ENCODE measurements at regions not wholly inside any gene's neighbourhood (a gene's known extent, or its start where the extent isn't known, plus 50 kb on each side); places are given as distances from the start of the nearest gene placed in this dataset.

DNA sequence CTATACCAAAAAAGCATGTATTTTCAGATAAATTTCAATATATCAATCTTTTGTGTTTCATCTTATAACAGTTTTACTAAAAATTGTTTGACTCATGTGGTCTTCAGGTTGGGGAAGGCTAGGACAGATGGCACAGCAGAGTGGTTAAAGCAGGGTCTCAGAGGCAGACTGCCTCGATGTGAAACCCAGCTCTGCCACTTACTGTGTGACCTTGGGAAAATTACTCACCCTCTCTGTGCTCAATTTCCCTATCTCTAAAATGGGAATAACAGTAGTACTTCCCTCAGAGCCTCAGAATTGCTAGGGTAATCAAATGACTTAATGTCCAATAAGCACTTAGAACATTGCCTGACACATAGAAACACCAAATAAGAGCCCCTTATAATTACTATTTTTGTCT, 262.1 kb upstream of the FMN2 start:
- Histone ChIP-seq H3K27ac (no peak overlapping the region), H3K4me3 (no peak overlapping the region), H3K36me3 (no peaks in the 10 kb centered on the region), H3K27me3 (no peaks in the 10 kb centered on the region), H3K9me3 (no peaks in the 10 kb centered on the region), H3K4me1 (no peaks in the 10 kb centered on the region)
- TF ChIP-seq, protein P1, sequence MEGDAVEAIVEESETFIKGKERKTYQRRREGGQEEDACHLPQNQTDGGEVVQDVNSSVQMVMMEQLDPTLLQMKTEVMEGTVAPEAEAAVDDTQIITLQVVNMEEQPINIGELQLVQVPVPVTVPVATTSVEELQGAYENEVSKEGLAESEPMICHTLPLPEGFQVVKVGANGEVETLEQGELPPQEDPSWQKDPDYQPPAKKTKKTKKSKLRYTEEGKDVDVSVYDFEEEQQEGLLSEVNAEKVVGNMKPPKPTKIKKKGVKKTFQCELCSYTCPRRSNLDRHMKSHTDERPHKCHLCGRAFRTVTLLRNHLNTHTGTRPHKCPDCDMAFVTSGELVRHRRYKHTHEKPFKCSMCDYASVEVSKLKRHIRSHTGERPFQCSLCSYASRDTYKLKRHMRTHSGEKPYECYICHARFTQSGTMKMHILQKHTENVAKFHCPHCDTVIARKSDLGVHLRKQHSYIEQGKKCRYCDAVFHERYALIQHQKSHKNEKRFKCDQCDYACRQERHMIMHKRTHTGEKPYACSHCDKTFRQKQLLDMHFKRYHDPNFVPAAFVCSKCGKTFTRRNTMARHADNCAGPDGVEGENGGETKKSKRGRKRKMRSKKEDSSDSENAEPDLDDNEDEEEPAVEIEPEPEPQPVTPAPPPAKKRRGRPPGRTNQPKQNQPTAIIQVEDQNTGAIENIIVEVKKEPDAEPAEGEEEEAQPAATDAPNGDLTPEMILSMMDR (IDR thresholded peaks at IDR 0.05 in 4 of 5, conservative IDR thresholded peaks at IDR 0.05 in 1 of 5) = no peak
- TF ChIP-seq POLR2A (IDR thresholded peaks at IDR 0.05) = no peak
- intact Hi-C loops (cut with DNase I; ENCODE audit: low total_unique reads) = no loop called here
- ATAC-seq = no peak
- in situ Hi-C loops (cut with MboI; ENCODE audit: low sequenced_read_pairs in 4 of 4) = no loop called here
- no peak for DNase-seq

DNA sequence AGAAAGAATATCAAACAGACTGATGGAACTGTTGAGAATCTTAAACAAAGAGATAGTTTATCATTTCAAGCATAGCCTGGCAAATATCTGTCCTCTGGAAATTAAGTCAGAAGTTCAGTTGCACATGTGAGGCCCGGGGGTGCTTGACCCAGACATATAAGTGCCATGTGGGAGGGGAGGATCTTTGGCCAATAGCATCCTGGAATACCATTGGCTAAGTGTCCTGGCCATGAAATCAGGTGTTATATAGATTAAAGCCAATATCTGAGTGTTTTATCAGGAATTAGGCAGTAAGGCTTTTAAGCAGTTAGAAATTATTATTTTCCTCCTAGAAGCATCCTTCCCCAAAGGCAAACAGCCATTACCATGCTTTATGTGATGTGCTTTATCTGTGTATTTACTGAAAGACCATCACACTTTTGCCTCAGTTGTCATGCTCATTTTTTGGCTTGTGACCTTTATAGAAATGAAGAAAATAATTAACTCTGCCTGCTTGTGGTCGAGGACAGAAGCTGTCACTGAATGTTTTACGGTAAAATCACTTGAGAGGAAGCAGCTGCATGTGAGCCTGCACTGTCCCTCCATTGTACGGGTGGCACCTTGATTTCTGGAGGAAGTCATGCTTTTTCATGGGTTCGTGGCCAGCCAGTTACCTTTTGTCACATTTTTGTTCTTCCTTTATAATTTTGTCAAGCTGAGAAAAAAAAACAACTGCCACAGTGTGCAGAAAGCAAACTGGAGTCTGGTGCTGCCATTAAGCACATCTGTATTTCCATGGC, 259.9 kb upstream of the FMN2 start:
- DNase-seq (no peak), ATAC-seq (no peak)
- in situ Hi-C loops (cut with MboI; ENCODE audit: low sequenced_read_pairs in 4 of 4) (no loop called here), intact Hi-C loops (cut with DNase I; ENCODE audit: low total_unique reads) (no loop called here)
- TF ChIP-seq POLR2A (IDR thresholded peaks at IDR 0.05) = no peak
- TF ChIP-seq, protein P1 (IDR thresholded peaks at IDR 0.05 in 4 of 5, conservative IDR thresholded peaks at IDR 0.05 in 1 of 5) = no peak
- Histone ChIP-seq H3K36me3 (no peaks in the 10 kb centered on the region), H3K4me1 (no peaks in the 10 kb centered on the region), H3K9me3 (no peaks in the 10 kb centered on the region), H3K27me3 (no peaks in the 10 kb centered on the region), H3K4me3 (no peak overlapping the region), H3K27ac (no peak overlapping the region)

DNA sequence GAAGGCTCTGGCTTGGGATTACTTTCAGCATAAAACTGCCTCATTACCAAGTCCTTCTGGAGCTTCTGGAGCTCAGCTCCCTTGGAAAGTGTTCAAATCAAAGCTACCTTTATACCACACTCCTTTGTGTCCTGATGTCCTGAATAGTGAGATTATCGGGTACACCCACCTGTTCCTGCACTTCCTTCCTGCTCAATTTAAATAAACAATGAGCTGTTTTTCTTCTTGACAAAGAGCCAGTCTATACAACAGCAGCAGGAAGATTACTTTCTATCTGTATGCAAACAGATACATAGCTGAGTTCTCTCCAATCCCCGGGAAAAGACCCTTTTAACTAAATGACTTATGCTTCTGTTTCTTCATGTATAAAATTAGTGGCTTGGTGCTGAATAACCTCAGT, 258.0 kb upstream of the FMN2 start:
- Histone ChIP-seq H3K4me3 (no peak overlapping the region), H3K4me1 (no peaks in the 10 kb centered on the region), H3K36me3 (no peaks in the 10 kb centered on the region), H3K9me3 (no peaks in the 10 kb centered on the region), H3K27me3 (no peaks in the 10 kb centered on the region), H3K27ac (no peak overlapping the region)
- TF ChIP-seq, protein P1 (IDR thresholded peaks at IDR 0.05 in 4 of 5, conservative IDR thresholded peaks at IDR 0.05 in 1 of 5) = no peak
- no peak for TF ChIP-seq POLR2A (IDR thresholded peaks at IDR 0.05)
- DNase-seq (no peak), ATAC-seq (no peak)
- intact Hi-C loops (cut with DNase I; ENCODE audit: low total_unique reads) (no loop called here), in situ Hi-C loops (cut with MboI; ENCODE audit: low sequenced_read_pairs in 4 of 4) (no loop called here)

DNA sequence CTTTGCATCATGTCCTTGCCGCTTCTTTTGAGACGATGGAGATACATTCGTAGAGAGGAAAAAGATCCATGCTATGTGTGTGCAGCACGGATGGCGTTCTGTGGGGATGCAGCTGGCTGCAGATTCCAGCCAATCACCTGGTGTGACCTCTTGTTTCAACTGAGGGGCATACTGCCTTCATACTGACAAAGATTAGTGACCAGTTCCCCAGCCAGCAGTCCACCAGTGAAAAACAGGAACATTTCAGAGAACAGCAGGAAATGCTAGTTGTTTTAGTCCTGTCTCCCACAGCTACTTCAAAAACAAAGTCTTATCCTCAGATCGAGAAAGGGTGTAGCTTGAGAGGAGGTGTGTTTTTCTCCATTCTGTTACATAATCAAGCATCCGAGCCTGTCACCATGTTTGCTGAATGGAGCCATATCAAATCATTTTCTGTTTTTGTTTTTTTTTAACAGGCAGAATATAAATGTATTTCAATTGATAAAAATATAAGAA, 255.7 kb upstream of the FMN2 start:
- no peak for DNase-seq
- H3K27me3 ChIP-seq = no peaks in the 10 kb centered on the region
- H3K27ac ChIP-seq = no peak overlapping the region
- H3K4me1 ChIP-seq = no peaks in the 10 kb centered on the region
- no peak for ATAC-seq
- intact Hi-C loops (cut with DNase I; ENCODE audit: low total_unique reads) (no loop called here), in situ Hi-C loops (cut with MboI; ENCODE audit: low sequenced_read_pairs in 4 of 4) (no loop called here)
- H3K4me3 ChIP-seq = no peak overlapping the region
- no peaks in the 10 kb centered on the region for H3K36me3 ChIP-seq
- TF ChIP-seq POLR2A (IDR thresholded peaks at IDR 0.05) = no peak
- TF ChIP-seq, protein P1 (IDR thresholded peaks at IDR 0.05 in 4 of 5, conservative IDR thresholded peaks at IDR 0.05 in 1 of 5) = no peak
- H3K9me3 ChIP-seq = no peaks in the 10 kb centered on the region

All from gastrocnemius medialis (tissue), 4 donors.